Keratinocyte (primary cell): ENCODE measurements at regions not wholly inside any gene's neighbourhood (a gene's known extent, or its start where the extent isn't known, plus 50 kb on each side); places are given as distances from the start of the nearest gene placed in this dataset.
A peak's percentile ranks its signal among the peaks of the same experiment; 100 is the strongest.

Experiments
- DNase-seq: peaks from one replicate; pipeline ENCODE4 v3.0.0-alpha.2; 2011; ENCODE audit warnings: low read depth, missing footprints, low spot score
- FAIRE-seq: peaks from 2 replicates; lab custom pipeline; 2011; peaks lifted over from hg19 to GRCh38; lab: Jason Lieb, UNC
- H2AFZ ChIP-seq: 2 replicates; pipeline ENCODE4 v1.6.0; 2012; ENCODE audit warnings: low read length, control low read depth, inconsistent platforms; ENCODE audit not compliant: control insufficient read depth
- H3K27ac ChIP-seq: 2 replicates; pipeline ENCODE4 v1.5.1; 2011; ENCODE audit warnings: low read length; ENCODE audit not compliant: control insufficient read depth, insufficient read depth
- H3K27me3 ChIP-seq: 3 replicates; pipeline ENCODE4 v1.6.0; 2011; ENCODE audit warnings: low read length; ENCODE audit not compliant: control insufficient read depth, insufficient read depth; ENCODE audit errors: extremely low read depth
- H3K36me3 ChIP-seq, 2 experiments: 2 replicates in 1 of 2; 3 replicates in 1 of 2; pipeline ENCODE4 v1.5.1; 2011; ENCODE audit warnings: low read length in 2 of 2, mild to moderate bottlenecking in 1 of 2; ENCODE audit not compliant: control insufficient read depth in 2 of 2, insufficient read depth in 2 of 2; ENCODE audit errors: extremely low read depth in 1 of 2
- H3K4me1 ChIP-seq: 3 replicates; pipeline ENCODE4 v1.5.1; 2011; ENCODE audit warnings: low read length; ENCODE audit not compliant: control insufficient read depth, insufficient read depth; ENCODE audit errors: extremely low read depth
- H3K4me2 ChIP-seq: 3 replicates; pipeline ENCODE4 v1.6.0; 2011; ENCODE audit warnings: low read depth, low read length; ENCODE audit not compliant: control insufficient read depth, insufficient read depth; ENCODE audit errors: extremely low read depth
- H3K4me3 ChIP-seq, 3 experiments: fragments of 200-600 bp in 1 of 3; sonication (generic) in 1 of 3; 2 replicates in 2 of 3; 3 replicates in 1 of 3; pipeline ENCODE4 v1.5.1; 2011 to 2016; ENCODE audit warnings: low read length in 3 of 3, mild to moderate bottlenecking in 3 of 3, control low read depth in 2 of 3, inconsistent platforms in 1 of 3, low read depth in 1 of 3, mixed read lengths in 1 of 3, mixed run types in 1 of 3, moderate library complexity in 1 of 3; ENCODE audit not compliant: control insufficient read depth in 2 of 3, insufficient read depth in 2 of 3; ENCODE audit errors: extremely low read depth in 1 of 3
- H3K79me2 ChIP-seq: 2 replicates; pipeline ENCODE4 v1.6.0; 2012; ENCODE audit warnings: low read length; ENCODE audit not compliant: control insufficient read depth, insufficient read depth
- H3K9ac ChIP-seq: 3 replicates; pipeline ENCODE4 v1.6.0; 2011; ENCODE audit warnings: low read length; ENCODE audit not compliant: control insufficient read depth, insufficient read depth; ENCODE audit errors: extremely low read depth
- H3K9me1 ChIP-seq: 3 replicates; pipeline ENCODE4 v1.6.0; 2011; ENCODE audit warnings: low read length; ENCODE audit not compliant: control insufficient read depth, insufficient read depth; ENCODE audit errors: extremely low read depth
- H3K9me3 ChIP-seq: 2 replicates; pipeline ENCODE4 v1.5.1; 2012; ENCODE audit warnings: low read depth, low read length; ENCODE audit not compliant: control insufficient read depth
- H4K20me1 ChIP-seq: 3 replicates; pipeline ENCODE4 v1.6.0; 2011; ENCODE audit warnings: low read length; ENCODE audit not compliant: control insufficient read depth, insufficient read depth; ENCODE audit errors: extremely low read depth
- EZH2 ChIP-seq: IDR thresholded peaks from one replicate; pipeline ENCODE4 v1.6.1; 2012; ENCODE audit warnings: inconsistent platforms, mild to moderate bottlenecking, low read length, moderate library complexity
- dilution Hi-C: fragments of 300-500 bp; cut with MboI; formaldehyde crosslinking; loops from one replicate; pipeline ENCODE4 v1.7.0; 2020; ENCODE audit warnings: low sequenced_read_pairs; ENCODE audit not compliant: extremely low pct_ligation_motif_present
- TF ChIP-seq, protein P1 (sequence below), 3 experiments: IDR thresholded peaks in 1 of 3; conservative IDR thresholded peaks in 1 of 3; optimal IDR thresholded peaks in 1 of 3; 2 replicates in 2 of 3; 3 replicates in 1 of 3; pipeline versions ENCODE3 to v1.5.1; 2011; ENCODE audit warnings: low read length in 3 of 3, mild to moderate bottlenecking in 3 of 3, moderate library complexity in 2 of 3, control low read depth in 1 of 3, inconsistent platforms in 1 of 3; ENCODE audit not compliant: insufficient read depth in 2 of 3; ENCODE audit errors: extremely low read depth in 1 of 3

DNA sequence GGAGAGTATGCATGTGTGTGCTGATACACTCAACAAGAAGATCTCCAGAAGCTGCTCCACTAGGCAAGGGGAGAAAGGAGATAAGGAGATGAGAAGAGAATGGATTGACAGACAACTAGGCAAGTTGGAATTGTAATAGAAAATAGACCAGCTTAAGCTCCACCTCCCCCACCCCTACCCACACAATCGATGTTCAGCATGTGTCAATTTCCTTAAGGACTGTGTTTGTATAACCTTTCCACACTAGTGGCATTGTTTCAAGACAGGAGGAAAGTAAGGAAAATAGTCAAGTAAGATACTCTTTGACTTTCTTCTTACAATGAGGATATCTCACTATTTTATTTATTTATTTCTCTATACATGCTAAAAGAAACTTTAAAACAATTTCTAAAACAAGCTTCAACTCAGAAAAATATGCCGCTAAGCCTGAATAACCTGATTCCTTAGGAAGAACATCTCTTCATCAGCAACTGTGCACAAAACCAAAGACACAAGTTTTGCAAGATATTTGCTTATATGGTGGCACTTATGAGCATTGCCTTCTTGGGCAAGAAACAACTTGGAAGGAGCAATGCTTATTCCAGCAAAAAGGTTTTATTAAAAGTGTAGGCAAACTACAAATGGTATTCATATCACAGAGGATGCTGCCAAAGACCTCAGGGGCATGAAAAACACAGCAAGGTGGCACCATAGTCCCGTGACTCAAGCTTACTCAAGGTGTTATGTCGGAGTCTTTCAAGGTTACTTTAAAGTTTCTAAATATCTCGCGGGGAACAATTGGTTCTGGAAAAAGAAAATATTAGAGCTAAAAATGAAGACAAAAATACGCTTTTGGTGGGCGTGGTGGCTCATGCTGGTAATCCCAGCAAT lies 249.1 kb downstream of the COL12A1 start:
- H3K79me2 ChIP-seq = no peaks in the 10 kb centered on the region
- FAIRE-seq (peak; percentile 46), DNase-seq (no peak)

DNA sequence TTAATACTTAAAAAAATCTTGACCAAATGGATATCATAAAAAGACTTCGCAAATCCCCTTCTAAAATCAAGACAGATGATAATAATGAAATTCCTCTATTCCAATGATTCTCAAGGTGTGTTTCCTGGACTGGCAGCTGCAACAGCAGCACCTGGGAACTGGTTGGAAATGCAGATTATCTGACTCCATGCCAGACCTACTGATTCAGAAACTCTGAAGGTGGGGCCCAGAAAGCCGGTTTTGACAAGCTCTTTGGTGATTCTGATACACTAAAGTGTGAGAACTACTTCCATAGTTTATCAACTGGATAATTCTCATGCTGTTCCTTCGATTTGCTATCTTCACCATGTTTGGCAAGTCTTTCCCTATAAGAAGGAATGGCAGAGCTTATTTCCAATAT lies 252.1 kb downstream of the COL12A1 start:
- Histone ChIP-seq H3K27ac (peak overlapping the region; percentile 56), H3K9ac (no peak overlapping the region), H3K4me3 (no peak overlapping the region), H3K9me1 (no peaks in the 10 kb centered on the region), H3K9me3 (peaks cover 2% of the 10 kb centered on the region), H3K4me1 (peaks cover 16% of the 10 kb centered on the region), H3K4me2 (peak overlapping the region; percentile 76), H2AFZ (peak overlapping the region; percentile 66), H3K36me3 (no peaks in the 10 kb centered on the region), H4K20me1 (no peaks in the 10 kb centered on the region), H3K27me3 (no peaks in the 10 kb centered on the region), H3K79me2 (no peaks in the 10 kb centered on the region)
- dilution Hi-C loops = no loop called here
- peak; percentile 84 for FAIRE-seq
- TF ChIP-seq, protein P1, sequence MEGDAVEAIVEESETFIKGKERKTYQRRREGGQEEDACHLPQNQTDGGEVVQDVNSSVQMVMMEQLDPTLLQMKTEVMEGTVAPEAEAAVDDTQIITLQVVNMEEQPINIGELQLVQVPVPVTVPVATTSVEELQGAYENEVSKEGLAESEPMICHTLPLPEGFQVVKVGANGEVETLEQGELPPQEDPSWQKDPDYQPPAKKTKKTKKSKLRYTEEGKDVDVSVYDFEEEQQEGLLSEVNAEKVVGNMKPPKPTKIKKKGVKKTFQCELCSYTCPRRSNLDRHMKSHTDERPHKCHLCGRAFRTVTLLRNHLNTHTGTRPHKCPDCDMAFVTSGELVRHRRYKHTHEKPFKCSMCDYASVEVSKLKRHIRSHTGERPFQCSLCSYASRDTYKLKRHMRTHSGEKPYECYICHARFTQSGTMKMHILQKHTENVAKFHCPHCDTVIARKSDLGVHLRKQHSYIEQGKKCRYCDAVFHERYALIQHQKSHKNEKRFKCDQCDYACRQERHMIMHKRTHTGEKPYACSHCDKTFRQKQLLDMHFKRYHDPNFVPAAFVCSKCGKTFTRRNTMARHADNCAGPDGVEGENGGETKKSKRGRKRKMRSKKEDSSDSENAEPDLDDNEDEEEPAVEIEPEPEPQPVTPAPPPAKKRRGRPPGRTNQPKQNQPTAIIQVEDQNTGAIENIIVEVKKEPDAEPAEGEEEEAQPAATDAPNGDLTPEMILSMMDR (optimal IDR thresholded peaks at IDR 0.05 in 1 of 3, IDR thresholded peaks at IDR 0.05 in 1 of 3, conservative IDR thresholded peaks at IDR 0.05 in 1 of 3; ENCODE audit: extremely low read depth in 1 of 3, insufficient read depth in 2 of 3, low read length in 3 of 3) = no peak
- no peak for TF ChIP-seq EZH2
- DNase-seq = no peak

More for the DNA sequence above, 249.1 kb downstream of the COL12A1 start:
- H3K9me1 ChIP-seq = no peaks in the 10 kb centered on the region
- TF ChIP-seq, protein P1 (optimal IDR thresholded peaks at IDR 0.05 in 1 of 3, IDR thresholded peaks at IDR 0.05 in 1 of 3, conservative IDR thresholded peaks at IDR 0.05 in 1 of 3; ENCODE audit: extremely low read depth in 1 of 3, insufficient read depth in 2 of 3, low read length in 3 of 3) = peak in 1 of 3 experiments; percentile 60
- TF ChIP-seq EZH2 = no peak
- no peak overlapping the region for H3K27ac ChIP-seq
- dilution Hi-C loops = no loop called here
- no peaks in the 10 kb centered on the region for H3K9me3 ChIP-seq
- no peaks in the 10 kb centered on the region for H3K27me3 ChIP-seq
- no peaks in the 10 kb centered on the region for H4K20me1 ChIP-seq
- no peaks in the 10 kb centered on the region for H3K36me3 ChIP-seq
- H2AFZ ChIP-seq = peak overlapping the region; percentile 21
- no peak overlapping the region for H3K9ac ChIP-seq
- H3K4me1 ChIP-seq = peaks cover 16% of the 10 kb centered on the region
- peak overlapping the region; percentile 49 for H3K4me2 ChIP-seq
- no peak overlapping the region for H3K4me3 ChIP-seq
